Neural progenitor cell (in vitro differentiated cells): ENCODE measurements at regions not wholly inside any gene's neighbourhood (a gene's known extent, or its start where the extent isn't known, plus 50 kb on each side); places are given as distances from the start of the nearest gene placed in this dataset.

Source experiments
- DNase-seq: peaks from one replicate; pipeline ENCODE4 v3.0.0-alpha.2; 2016; ENCODE audit warnings: low spot score
- H2AFZ ChIP-seq: fragments of 200-600 bp; sonication (generic); replicated peaks from 2 replicates; pipeline ENCODE4 v1.6.1; 2016; ENCODE audit warnings: antibody characterized with exemption
- H3F3A ChIP-seq: fragments of 200-600 bp; sonication (generic); 2 replicates; pipeline ENCODE4 v1.6.1; 2016; ENCODE audit warnings: antibody characterized with exemption, low read depth
- H3K27ac ChIP-seq: fragments of 200-600 bp; sonication (generic); 2 replicates; pipeline ENCODE4 v1.5.1; 2016; ENCODE audit warnings: mild to moderate bottlenecking
- H3K27me3 ChIP-seq: fragments of 200-600 bp; sonication (generic); 2 replicates; pipeline ENCODE4 v1.6.1; 2016; ENCODE audit warnings: mild to moderate bottlenecking, moderate library complexity
- H3K36me3 ChIP-seq: fragments of 200-600 bp; sonication (generic); 2 replicates; pipeline ENCODE4 v1.5.1; 2016
- H3K4me1 ChIP-seq: fragments of 200-600 bp; sonication (generic); 2 replicates; pipeline ENCODE4 v1.6.1; 2016; ENCODE audit warnings: mixed run types
- H3K4me2 ChIP-seq: fragments of 200-600 bp; sonication (generic); 2 replicates; pipeline ENCODE4 v1.6.1; 2016
- H3K4me3 ChIP-seq: fragments of 200-600 bp; sonication (generic); 2 replicates; pipeline ENCODE4 v1.5.1; 2016
- H3K79me2 ChIP-seq: fragments of 200-600 bp; sonication (generic); 2 replicates; pipeline ENCODE4 v1.6.1; 2016; ENCODE audit warnings: low read depth
- H3K9ac ChIP-seq: fragments of 200-600 bp; sonication (generic); 2 replicates; pipeline ENCODE4 v1.6.1; 2016
- H3K9me3 ChIP-seq: fragments of 200-600 bp; sonication (generic); 2 replicates; pipeline ENCODE4 v1.5.1; 2016; ENCODE audit warnings: low read depth
- H4K20me1 ChIP-seq: fragments of 200-600 bp; sonication (generic); 2 replicates; pipeline ENCODE4 v1.6.1; 2016; ENCODE audit warnings: low read depth
- H3K27ac Mint-ChIP-seq: 3 replicates; pipeline ENCODE4 v1.8.0; 2021; ENCODE audit warnings: mixed read lengths
- H3K27me3 Mint-ChIP-seq: 2 replicates; pipeline ENCODE4 v1.8.0; 2022; ENCODE audit warnings: low read depth, mild to moderate bottlenecking, inconsistent platforms, moderate library complexity, mixed read lengths; ENCODE audit not compliant: insufficient read depth
- H3K36me3 Mint-ChIP-seq: 3 replicates; pipeline ENCODE4 v1.8.0; 2021; ENCODE audit warnings: mixed read lengths
- H3K4me1 Mint-ChIP-seq: 3 replicates; pipeline ENCODE4 v1.8.0; 2021; ENCODE audit warnings: mixed read lengths
- H3K4me3 Mint-ChIP-seq: 3 replicates; pipeline ENCODE4 v1.8.0; 2021; ENCODE audit warnings: mild to moderate bottlenecking, moderate library complexity, mixed read lengths
- H3K9me3 Mint-ChIP-seq: 3 replicates; pipeline ENCODE4 v1.8.0; 2020; ENCODE audit warnings: mixed read lengths
- EZH2 ChIP-seq: fragments of 200-600 bp; sonication (generic); IDR thresholded peaks from 2 replicates; pipeline ENCODE4 v1.6.1; 2017; ENCODE audit warnings: antibody characterized with exemption, mild to moderate bottlenecking, moderate library complexity
- EZH2phosphoT487 ChIP-seq: fragments of 200-600 bp; sonication (generic); IDR thresholded peaks from 2 replicates; pipeline ENCODE4 v1.6.1; 2017; ENCODE audit warnings: antibody characterized with exemption
- TF ChIP-seq, protein P1 (sequence below): fragments of 200-600 bp; sonication (generic); IDR thresholded peaks from 2 replicates; pipeline ENCODE4 v1.5.1; 2017; ENCODE audit warnings: antibody characterized with exemption, mild to moderate bottlenecking

GRCh38 chr4:133592591-133592990 is 443.5 kb downstream of the PCDH10 start:
- no peaks in the 10 kb centered on the region for H3K27me3 Mint-ChIP-seq
- Histone ChIP-seq H3K4me3 (no peak overlapping the region), H3K36me3 (no peaks in the 10 kb centered on the region), H4K20me1 (no peaks in the 10 kb centered on the region), H3K9me3 (no peaks in the 10 kb centered on the region), H3K27ac (no peak overlapping the region), H3K4me2 (no peak overlapping the region), H2AFZ (no peak overlapping the region), H3K27me3 (no peaks in the 10 kb centered on the region), H3K9ac (no peak overlapping the region), H3K4me1 (peaks cover 23% of the 10 kb centered on the region), H3K79me2 (no peaks in the 10 kb centered on the region), H3F3A (peaks cover 15% of the 10 kb centered on the region)
- peak; percentile 5 for DNase-seq
- H3K9me3 Mint-ChIP-seq: peaks cover 3% of the 10 kb centered on the region
- H3K36me3 Mint-ChIP-seq: no peaks in the 10 kb centered on the region
- H3K4me1 Mint-ChIP-seq: no peaks in the 10 kb centered on the region
- TF ChIP-seq, protein P1, sequence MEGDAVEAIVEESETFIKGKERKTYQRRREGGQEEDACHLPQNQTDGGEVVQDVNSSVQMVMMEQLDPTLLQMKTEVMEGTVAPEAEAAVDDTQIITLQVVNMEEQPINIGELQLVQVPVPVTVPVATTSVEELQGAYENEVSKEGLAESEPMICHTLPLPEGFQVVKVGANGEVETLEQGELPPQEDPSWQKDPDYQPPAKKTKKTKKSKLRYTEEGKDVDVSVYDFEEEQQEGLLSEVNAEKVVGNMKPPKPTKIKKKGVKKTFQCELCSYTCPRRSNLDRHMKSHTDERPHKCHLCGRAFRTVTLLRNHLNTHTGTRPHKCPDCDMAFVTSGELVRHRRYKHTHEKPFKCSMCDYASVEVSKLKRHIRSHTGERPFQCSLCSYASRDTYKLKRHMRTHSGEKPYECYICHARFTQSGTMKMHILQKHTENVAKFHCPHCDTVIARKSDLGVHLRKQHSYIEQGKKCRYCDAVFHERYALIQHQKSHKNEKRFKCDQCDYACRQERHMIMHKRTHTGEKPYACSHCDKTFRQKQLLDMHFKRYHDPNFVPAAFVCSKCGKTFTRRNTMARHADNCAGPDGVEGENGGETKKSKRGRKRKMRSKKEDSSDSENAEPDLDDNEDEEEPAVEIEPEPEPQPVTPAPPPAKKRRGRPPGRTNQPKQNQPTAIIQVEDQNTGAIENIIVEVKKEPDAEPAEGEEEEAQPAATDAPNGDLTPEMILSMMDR: no peak
- TF ChIP-seq EZH2phosphoT487 (no peak), EZH2 (no peak)
- H3K27ac Mint-ChIP-seq: peak overlapping the region; percentile 21
- H3K4me3 Mint-ChIP-seq: no peak overlapping the region

- no peak overlapping the region for H3K4me3 Mint-ChIP-seq
- no peaks in the 10 kb centered on the region for H3K4me1 Mint-ChIP-seq
- no peak overlapping the region for H3K9ac ChIP-seq
- no peak overlapping the region for H2AFZ ChIP-seq
- peak overlapping the region; percentile 21 for H3K27ac Mint-ChIP-seq
- peaks cover 3% of the 10 kb centered on the region for H3K9me3 Mint-ChIP-seq
- H3F3A ChIP-seq: peaks cover 15% of the 10 kb centered on the region
- H3K36me3 Mint-ChIP-seq: no peaks in the 10 kb centered on the region
- no peaks in the 10 kb centered on the region for H3K36me3 ChIP-seq
- no peaks in the 10 kb centered on the region for H4K20me1 ChIP-seq
- no peak overlapping the region for H3K27ac ChIP-seq
- H3K79me2 ChIP-seq: no peaks in the 10 kb centered on the region
- TF ChIP-seq EZH2phosphoT487 (no peak), EZH2 (no peak)
- TF ChIP-seq, protein P1: no peak
- H3K4me3 ChIP-seq: no peak overlapping the region
- no peaks in the 10 kb centered on the region for H3K27me3 Mint-ChIP-seq
- peak; percentile 2 for DNase-seq
- H3K4me2 ChIP-seq: no peak overlapping the region
- H3K9me3 ChIP-seq: no peaks in the 10 kb centered on the region
- H3K27me3 ChIP-seq: no peaks in the 10 kb centered on the region
- peaks cover 23% of the 10 kb centered on the region for H3K4me1 ChIP-seq
These were observed 443.0 kb downstream of the PCDH10 start for GRCh38 chr4:133592106-133592505.

GRCh38 chr4:133588306-133588705 is 439.2 kb downstream of the PCDH10 start:
- no peak for DNase-seq
- Histone ChIP-seq H3K4me3 (no peak overlapping the region), H3K79me2 (no peaks in the 10 kb centered on the region), H3K9ac (no peak overlapping the region), H2AFZ (no peak overlapping the region), H3F3A (peaks cover 13% of the 10 kb centered on the region), H3K4me1 (peaks cover 6% of the 10 kb centered on the region), H3K36me3 (no peaks in the 10 kb centered on the region), H3K4me2 (no peak overlapping the region), H3K27me3 (no peaks in the 10 kb centered on the region), H4K20me1 (no peaks in the 10 kb centered on the region), H3K27ac (no peak overlapping the region), H3K9me3 (no peaks in the 10 kb centered on the region)
- Mint-ChIP-seq H3K27ac (no peak overlapping the region), H3K9me3 (peaks cover 15% of the 10 kb centered on the region), H3K4me3 (no peak overlapping the region), H3K36me3 (no peaks in the 10 kb centered on the region), H3K4me1 (no peaks in the 10 kb centered on the region), H3K27me3 (peaks cover 4% of the 10 kb centered on the region)
- TF ChIP-seq EZH2 (no peak), EZH2phosphoT487 (no peak)
- TF ChIP-seq, protein P1: no peak

DNA sequence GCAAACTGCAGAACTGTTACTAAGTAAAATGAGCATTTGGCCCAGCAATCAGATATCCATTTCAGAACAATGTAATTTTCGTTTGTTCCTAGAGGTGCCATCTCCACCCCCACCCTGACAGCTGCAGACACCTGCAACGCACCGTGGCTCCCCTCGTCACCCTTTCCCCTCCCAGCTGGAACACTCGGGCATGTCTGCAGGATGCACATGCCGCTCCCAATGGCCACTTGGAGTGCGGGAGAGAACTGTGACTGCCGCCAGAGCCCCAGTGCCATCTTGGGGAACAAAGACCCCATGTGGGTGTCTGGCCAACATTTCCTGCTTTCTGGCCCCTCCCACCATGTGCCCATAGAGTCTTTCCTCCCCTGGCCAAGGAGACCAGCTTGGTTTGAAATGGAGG is 436.2 kb downstream of the PCDH10 start:
- TF ChIP-seq EZH2 (no peak), EZH2phosphoT487 (no peak)
- TF ChIP-seq, protein P1: no peak
- Histone ChIP-seq H2AFZ (no peak overlapping the region), H3K4me2 (no peak overlapping the region), H3K4me1 (no peaks in the 10 kb centered on the region), H3K36me3 (no peaks in the 10 kb centered on the region), H3K4me3 (no peak overlapping the region), H3K27ac (no peak overlapping the region), H3K9ac (no peak overlapping the region), H3F3A (no peaks in the 10 kb centered on the region), H3K27me3 (no peaks in the 10 kb centered on the region), H4K20me1 (no peaks in the 10 kb centered on the region), H3K9me3 (no peaks in the 10 kb centered on the region), H3K79me2 (no peaks in the 10 kb centered on the region)
- no peaks in the 10 kb centered on the region for H3K36me3 Mint-ChIP-seq
- H3K9me3 Mint-ChIP-seq: peaks cover 15% of the 10 kb centered on the region
- peaks cover 4% of the 10 kb centered on the region for H3K27me3 Mint-ChIP-seq
- no peak overlapping the region for H3K4me3 Mint-ChIP-seq
- H3K27ac Mint-ChIP-seq: no peak overlapping the region
- H3K4me1 Mint-ChIP-seq: no peaks in the 10 kb centered on the region
- no peak for DNase-seq
